Esophagus (tissue), 2 donors: ENCODE measurements at regions not wholly inside any gene's neighbourhood (a gene's known extent, or its start where the extent isn't known, plus 50 kb on each side); places are given as distances from the start of the nearest gene placed in this dataset.

Experiments
- H3K27ac ChIP-seq, 2 donors: one replicate each; pipeline ENCODE4 v1.5.1; 2013; ENCODE audit warnings: low read depth in 2 of 2, mild to moderate bottlenecking in 2 of 2, inconsistent platforms in 1 of 2, low read length in 1 of 2, moderate library complexity in 1 of 2
- H3K27me3 ChIP-seq, 2 donors: one replicate each; pipeline ENCODE4 v1.6.1; 2013; ENCODE audit warnings: low read length in 2 of 2, control low read depth in 1 of 2, mild to moderate bottlenecking in 1 of 2; ENCODE audit not compliant: insufficient read depth in 2 of 2, control insufficient read depth in 1 of 2
- H3K36me3 ChIP-seq, 2 donors: one replicate each; pipeline ENCODE4 v1.6.1; 2013; ENCODE audit warnings: low read length in 1 of 2; ENCODE audit not compliant: control insufficient read depth in 2 of 2, insufficient read depth in 2 of 2
- H3K4me1 ChIP-seq, 2 donors: one replicate each; pipeline ENCODE4 v1.6.1; 2013; ENCODE audit warnings: low read length in 1 of 2; ENCODE audit not compliant: control insufficient read depth in 2 of 2, insufficient read depth in 2 of 2
- H3K4me3 ChIP-seq, 2 donors: one replicate each; pipeline ENCODE4 v1.5.1; 2013; ENCODE audit warnings: low read length in 2 of 2, mild to moderate bottlenecking in 2 of 2, low read depth in 1 of 2, moderate library complexity in 1 of 2
- H3K9me3 ChIP-seq, 2 donors: one replicate each; pipeline ENCODE4 v1.6.1; 2013; ENCODE audit warnings: mild to moderate bottlenecking in 2 of 2, low read depth in 1 of 2, low read length in 1 of 2, moderate library complexity in 1 of 2; ENCODE audit not compliant: control insufficient read depth in 2 of 2, insufficient read depth in 1 of 2
- WGBS, 2 donors: extraction: QIAGEN DNeasy Blood & Tissue Kit; methylation state at CpG; one replicate each; pipeline ENCODE4 v1.1.7; 2013; 5-methylcytosine and 5-hydroxymethylcytosine counted together
- donor health status: healthy with polysubstance abuse.
- donor health status: Bipolar disorder and iron deficiency.

- Histone ChIP-seq H3K36me3 (no peaks in the 10 kb centered on the region), H3K27me3 (no peaks in the 10 kb centered on the region), H3K4me3 (no peak overlapping the region), H3K27ac (no peak overlapping the region), H3K9me3 (no peaks in the 10 kb centered on the region), H3K4me1 (no peaks in the 10 kb centered on the region)
- 71 to 81% methylated on average over 9 of the region's 9 CpGs for WGBS, 2 donors
Observed at GRCh38 chr13:42396501-42396900, 124.5 kb downstream of the AKAP11 start.

GRCh38 chr13:42396901-42397655 lies 125.1 kb downstream of the AKAP11 start:
- 70 to 77% methylated on average over 6 of the region's 6 CpGs for WGBS, 2 donors
- H3K4me1 ChIP-seq, result no peaks in the 10 kb centered on the region
- no peak overlapping the region for H3K27ac ChIP-seq
- H3K4me3 ChIP-seq, result no peak overlapping the region
- no peaks in the 10 kb centered on the region for H3K27me3 ChIP-seq
- no peaks in the 10 kb centered on the region for H3K36me3 ChIP-seq
- H3K9me3 ChIP-seq, result no peaks in the 10 kb centered on the region

- no peak overlapping the region for H3K4me3 ChIP-seq
- 59 to 84% methylated on average over 4 of the region's 4 CpGs for WGBS, 2 donors
- no peaks in the 10 kb centered on the region for H3K27me3 ChIP-seq
- H3K4me1 ChIP-seq, result no peaks in the 10 kb centered on the region
- no peaks in the 10 kb centered on the region for H3K36me3 ChIP-seq
- H3K27ac ChIP-seq, result no peak overlapping the region
- H3K9me3 ChIP-seq, result no peaks in the 10 kb centered on the region
Observed at GRCh38 chr13:42398533-42398932, 126.6 kb downstream of the AKAP11 start.

GRCh38 chr13:42400188-42400833 lies 128.4 kb downstream of the AKAP11 start:
- Histone ChIP-seq H3K27me3 (no peaks in the 10 kb centered on the region), H3K4me1 (no peaks in the 10 kb centered on the region), H3K36me3 (no peaks in the 10 kb centered on the region), H3K4me3 (no peak overlapping the region), H3K9me3 (no peaks in the 10 kb centered on the region), H3K27ac (no peak overlapping the region)
- WGBS, 2 donors, result 76 to 81% methylated on average over 1 of the region's 1 CpG

GRCh38 chr13:42401376-42401775 lies 129.4 kb downstream of the AKAP11 start:
- H3K27ac ChIP-seq, result no peak overlapping the region
- WGBS, 2 donors, result 57 to 58% methylated on average over 3 of the region's 3 CpGs
- no peaks in the 10 kb centered on the region for H3K27me3 ChIP-seq
- no peaks in the 10 kb centered on the region for H3K36me3 ChIP-seq
- no peaks in the 10 kb centered on the region for H3K4me1 ChIP-seq
- H3K4me3 ChIP-seq, result no peak overlapping the region
- H3K9me3 ChIP-seq, result no peaks in the 10 kb centered on the region

GRCh38 chr13:42405665-42406390 lies 133.9 kb downstream of the AKAP11 start:
- WGBS, 2 donors, result 30 to 47% methylated on average over 9 of the region's 9 CpGs
- H3K9me3 ChIP-seq, result no peaks in the 10 kb centered on the region
- no peaks in the 10 kb centered on the region for H3K27me3 ChIP-seq
- no peaks in the 10 kb centered on the region for H3K36me3 ChIP-seq
- H3K27ac ChIP-seq, result no peak overlapping the region
- no peaks in the 10 kb centered on the region for H3K4me1 ChIP-seq
- H3K4me3 ChIP-seq, result no peak overlapping the region

GRCh38 chr13:42409075-42409474 lies 137.1 kb downstream of the AKAP11 start:
- Histone ChIP-seq H3K4me1 (no peaks in the 10 kb centered on the region), H3K9me3 (no peaks in the 10 kb centered on the region)

GRCh38 chr13:42409551-42409950 lies 137.6 kb downstream of the AKAP11 start:
- no peaks in the 10 kb centered on the region for H3K9me3 ChIP-seq
- no peaks in the 10 kb centered on the region for H3K36me3 ChIP-seq
- H3K27ac ChIP-seq, result no peak overlapping the region
- H3K4me3 ChIP-seq, result no peak overlapping the region
- H3K4me1 ChIP-seq, result no peaks in the 10 kb centered on the region
- no peaks in the 10 kb centered on the region for H3K27me3 ChIP-seq

More at GRCh38 chr13:42409075-42409474, 137.1 kb downstream of the AKAP11 start:
- no peak overlapping the region for H3K27ac ChIP-seq
- 67 to 76% methylated on average over 3 of the region's 3 CpGs for WGBS, 2 donors
- no peaks in the 10 kb centered on the region for H3K36me3 ChIP-seq
- H3K27me3 ChIP-seq, result no peaks in the 10 kb centered on the region
- no peak overlapping the region for H3K4me3 ChIP-seq

- no peaks in the 10 kb centered on the region for H3K4me1 ChIP-seq
Observed at GRCh38 chr13:42412812-42413483, 141.0 kb downstream of the AKAP11 start.

More at GRCh38 chr13:42412812-42413483, 141.0 kb downstream of the AKAP11 start:
- Histone ChIP-seq H3K36me3 (no peaks in the 10 kb centered on the region), H3K9me3 (no peaks in the 10 kb centered on the region), H3K27ac (no peak overlapping the region), H3K27me3 (no peaks in the 10 kb centered on the region), H3K4me3 (no peak overlapping the region)
- 82 to 87% methylated on average over 5 of the region's 5 CpGs for WGBS, 2 donors
